Heart left ventricle (tissue), 16 donors: ENCODE measurements at regions not wholly inside any gene's neighbourhood (a gene's known extent, or its start where the extent isn't known, plus 50 kb on each side); places are given as distances from the start of the nearest gene placed in this dataset.
A peak's percentile ranks its signal among the peaks of the same experiment; 100 is the strongest.

Experiments used
- ATAC-seq, 4 donors: fragments of 200-7000 bp; cut with Tn5 transposase; one replicate each; pipeline ENCODE4 v1.9.1; 2020 to 2022; ENCODE audit warnings: moderate library complexity in 4 of 4, mild to moderate bottlenecking in 3 of 4, moderate number of reproducible peaks in 1 of 4
- DNase-seq, 5 donors: peaks; one replicate each; pipeline ENCODE4 v3.0.0-alpha.2; 2020
- H3K27ac ChIP-seq, 12 donors: fragments of 200-600 bp; sonication (generic) in 4 of 12; one replicate each; pipeline versions ENCODE4 v1.5.0 to v1.8.0; 2016 to 2022; ENCODE audit warnings: mild to moderate bottlenecking in 2 of 12
- H3K27me3 ChIP-seq, 9 donors: fragments of 200-600 bp; sonication (generic) in 2 of 9; one replicate each; pipeline versions ENCODE4 v1.5.1 to v1.8.0; 2016 to 2022; ENCODE audit warnings: mild to moderate bottlenecking in 3 of 9
- H3K36me3 ChIP-seq, 9 donors: fragments of 200-600 bp; sonication (generic) in 2 of 9; one replicate each; pipeline versions ENCODE4 v1.5.0 to v1.8.0; 2018 to 2022; ENCODE audit warnings: mild to moderate bottlenecking in 2 of 9
- H3K4me1 ChIP-seq, 12 donors: fragments of 200-600 bp; sonication (generic) in 4 of 12; one replicate each; pipeline versions ENCODE4 v1.5.0 to v1.8.0; 2016 to 2022; ENCODE audit warnings: mild to moderate bottlenecking in 3 of 12
- H3K4me3 ChIP-seq, 12 donors: fragments of 200-600 bp; sonication (generic) in 4 of 12; one replicate each; pipeline versions ENCODE4 v1.5.0 to v1.8.0; 2017 to 2022; ENCODE audit warnings: mild to moderate bottlenecking in 9 of 12, moderate library complexity in 4 of 12
- H3K9me3 ChIP-seq, 12 donors: fragments of 200-600 bp; sonication (generic) in 4 of 12; one replicate each; pipeline versions ENCODE4 v1.5.0 to v1.8.0; 2016 to 2022; ENCODE audit warnings: mild to moderate bottlenecking in 1 of 12
- POLR2A ChIP-seq, 2 donors: fragments of 450-650 bp; IDR thresholded peaks; one replicate each; pipeline ENCODE4 v1.6.1; 2017; ENCODE audit warnings: antibody characterized with exemption in 2 of 2, mild to moderate bottlenecking in 2 of 2, moderate library complexity in 2 of 2
- WGBS, 4 donors: extraction: QIAGEN DNeasy Blood & Tissue Kit in 2 of 4; methylation state at CpG; one replicate each; pipeline versions ENCODE4 v1.1.5 to v1.1.7; 2013 to 2018; 5-methylcytosine and 5-hydroxymethylcytosine counted together
- intact Hi-C, 10 donors: fragments of 100-400 bp; cut with DNase I; formaldehyde crosslinking; loops; one replicate each; pipeline versions ENCODE4 v1.11.1 to v1.14.2; 2022
- TF ChIP-seq, protein P1 (sequence below), 12 donors: fragments of 200-600 bp; sonication (generic) in 4 of 12; IDR thresholded peaks; one replicate each; pipeline versions ENCODE4 v1.5.0 to v1.8.0; 2018 to 2022; ENCODE audit warnings: antibody characterized with exemption in 12 of 12, mild to moderate bottlenecking in 5 of 12
- donor health status: ischemic (EF 13 %, LVEDD 7.1; RV severe dilation, severe dysfunction).
- donor health status: healthy with polysubstance abuse.
- donor health status: DM: no; HTN: yes; CAD: no.
- donor health status: DM: no; HTN: no; CAD: no.
- donor health status: ischemic (EF 25% LVEDD 6.9; RV normal size, moderate dysfunction).
- donor health status: ischemic (EF 25% LVEDD 5.7; RV mildly dilated, moderate dysfunction).
- donor health status: healthy.
- donor health status: DM: yes; HTN: yes; CAD: no.
- donor health status: ischemic (EF 35%, LVEDD 5.7; RV mildly dilated, moderate dysfunction).
- donor health status: nonischemic (EF 11% LVEDD 7.7; RV severe dilation, severe dysfunction).
- donor health status: DM: yes; HTN: yes; CAD: no.
- donor health status: PGD.
- donor health status: ischemic (EF 29% LVEDD 5.4; RV normal size, mild dysfunction).
- donor health status: nonischemic (EF 23%, LVEDD 6.1; RV moderate dilation, normal function).

DNA sequence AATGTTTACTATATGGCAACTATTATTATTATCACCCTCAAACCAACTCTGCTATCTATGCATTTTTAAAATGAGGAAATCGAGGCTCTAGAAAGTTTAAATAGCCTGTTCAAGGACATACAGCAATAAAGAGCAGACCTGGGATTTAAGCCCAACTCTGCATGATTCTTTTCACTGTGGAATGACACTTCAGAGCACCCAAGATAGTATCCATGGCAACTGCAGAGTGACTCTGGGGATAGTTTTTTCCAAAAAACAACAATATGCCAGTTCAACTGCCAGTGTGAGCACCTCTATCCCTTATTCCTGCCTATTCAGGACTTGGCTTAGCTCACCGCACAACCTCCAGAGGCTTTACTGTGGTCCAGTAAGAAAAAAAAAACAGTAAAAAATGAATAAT lies 293.9 kb downstream of the BRINP2 start:
- no peak overlapping the region for H3K27ac ChIP-seq
- H3K4me3 ChIP-seq, result no peak overlapping the region
- WGBS, 4 donors, result 57 to 64% (median 60%) methylated on average over 2 of the region's 2 CpGs
- no peaks in the 10 kb centered on the region for H3K4me1 ChIP-seq
- peaks cover 0 to 14% (median 0%) of the 10 kb centered on the region in 9 donors for H3K27me3 ChIP-seq
- no peak for TF ChIP-seq POLR2A (IDR thresholded peaks at IDR 0.05)
- TF ChIP-seq, protein P1, sequence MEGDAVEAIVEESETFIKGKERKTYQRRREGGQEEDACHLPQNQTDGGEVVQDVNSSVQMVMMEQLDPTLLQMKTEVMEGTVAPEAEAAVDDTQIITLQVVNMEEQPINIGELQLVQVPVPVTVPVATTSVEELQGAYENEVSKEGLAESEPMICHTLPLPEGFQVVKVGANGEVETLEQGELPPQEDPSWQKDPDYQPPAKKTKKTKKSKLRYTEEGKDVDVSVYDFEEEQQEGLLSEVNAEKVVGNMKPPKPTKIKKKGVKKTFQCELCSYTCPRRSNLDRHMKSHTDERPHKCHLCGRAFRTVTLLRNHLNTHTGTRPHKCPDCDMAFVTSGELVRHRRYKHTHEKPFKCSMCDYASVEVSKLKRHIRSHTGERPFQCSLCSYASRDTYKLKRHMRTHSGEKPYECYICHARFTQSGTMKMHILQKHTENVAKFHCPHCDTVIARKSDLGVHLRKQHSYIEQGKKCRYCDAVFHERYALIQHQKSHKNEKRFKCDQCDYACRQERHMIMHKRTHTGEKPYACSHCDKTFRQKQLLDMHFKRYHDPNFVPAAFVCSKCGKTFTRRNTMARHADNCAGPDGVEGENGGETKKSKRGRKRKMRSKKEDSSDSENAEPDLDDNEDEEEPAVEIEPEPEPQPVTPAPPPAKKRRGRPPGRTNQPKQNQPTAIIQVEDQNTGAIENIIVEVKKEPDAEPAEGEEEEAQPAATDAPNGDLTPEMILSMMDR (IDR thresholded peaks at IDR 0.05), result no peak
- ATAC-seq, result no peak
- peaks cover 0 to 2% (median 0%) of the 10 kb centered on the region in 12 donors for H3K9me3 ChIP-seq
- no peaks in the 10 kb centered on the region for H3K36me3 ChIP-seq
- no peak for DNase-seq
- intact Hi-C loops, result no loop called here

DNA sequence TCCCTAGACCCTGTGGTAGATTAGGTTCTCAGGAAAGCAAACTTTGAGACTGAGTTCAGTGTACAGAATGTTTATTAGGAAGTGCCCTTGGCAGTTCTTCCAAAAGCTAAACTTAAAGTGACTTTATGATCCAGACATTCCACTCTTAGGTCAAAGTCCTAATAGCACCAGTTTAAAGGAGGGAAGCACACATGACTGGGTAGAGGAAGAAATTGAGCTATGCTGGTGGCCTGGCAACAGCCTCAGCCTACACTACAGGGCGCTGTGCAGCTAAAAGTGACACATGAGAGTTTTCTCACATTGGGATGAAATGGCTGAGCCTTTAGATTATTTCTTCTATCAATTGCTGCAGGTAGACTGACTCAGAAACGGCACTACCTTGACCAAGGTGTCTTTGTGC lies 280.4 kb downstream of the BRINP2 start:
- 78 to 91% (median 82%) methylated on average over 2 of the region's 2 CpGs for WGBS, 4 donors
- intact Hi-C loops, result no loop called here
- Histone ChIP-seq H3K4me3 (no peak overlapping the region), H3K27ac (no peak overlapping the region), H3K9me3 (no peaks in the 10 kb centered on the region), H3K27me3 (peaks cover 0 to 3% (median 0%) of the 10 kb centered on the region in 9 donors), H3K36me3 (no peaks in the 10 kb centered on the region), H3K4me1 (no peaks in the 10 kb centered on the region)
- TF ChIP-seq POLR2A (IDR thresholded peaks at IDR 0.05), result no peak
- TF ChIP-seq, protein P1 (IDR thresholded peaks at IDR 0.05), result no peak
- DNase-seq, result no peak
- no peak for ATAC-seq

DNA sequence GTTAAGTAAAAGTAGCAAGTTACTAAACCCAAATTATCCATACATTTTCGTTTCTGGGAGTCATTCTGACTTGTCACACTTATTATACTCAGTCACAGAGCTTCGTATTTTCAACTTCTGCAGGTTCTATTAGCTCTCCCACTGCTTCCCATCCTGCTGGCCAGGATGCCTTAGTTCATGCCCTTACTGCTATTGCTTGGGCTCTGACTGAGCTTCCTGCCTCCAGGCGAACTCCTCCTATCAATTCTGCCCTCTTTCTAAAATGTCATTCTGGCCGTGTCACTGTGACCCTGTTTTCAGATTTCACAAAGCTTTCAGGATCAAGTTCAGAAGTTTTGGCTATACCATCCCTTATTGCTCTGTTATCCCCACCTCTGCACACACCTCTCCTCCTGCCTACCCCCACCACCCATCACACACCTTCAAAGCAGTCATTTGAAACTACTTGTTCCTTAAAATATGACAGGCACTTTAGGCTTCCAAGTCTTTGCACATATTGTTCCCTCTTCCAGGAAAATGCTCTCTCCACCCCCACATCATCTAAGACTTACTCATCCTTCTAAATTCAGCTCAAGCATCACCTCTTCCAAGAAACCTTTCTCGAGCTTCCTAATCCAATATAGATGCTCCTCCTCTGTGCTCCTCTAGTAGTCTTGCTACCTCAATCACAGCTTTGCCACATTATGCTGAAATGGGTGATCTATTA lies 278.0 kb downstream of the BRINP2 start:
- no peak overlapping the region for H3K4me3 ChIP-seq
- no peaks in the 10 kb centered on the region for H3K4me1 ChIP-seq
- TF ChIP-seq, protein P1 (IDR thresholded peaks at IDR 0.05), result no peak
- TF ChIP-seq POLR2A (IDR thresholded peaks at IDR 0.05), result no peak
- intact Hi-C loops, result no loop called here
- H3K27ac ChIP-seq, result no peak overlapping the region
- H3K27me3 ChIP-seq, result peaks cover 0 to 11% (median 0%) of the 10 kb centered on the region in 9 donors
- 51 to 62% (median 55%) methylated on average over 5 of the region's 5 CpGs for WGBS, 4 donors
- no peaks in the 10 kb centered on the region for H3K36me3 ChIP-seq
- H3K9me3 ChIP-seq, result no peaks in the 10 kb centered on the region
- ATAC-seq (peak in 2 of 4 donors; percentile 33 to 61), DNase-seq (no peak)

DNA sequence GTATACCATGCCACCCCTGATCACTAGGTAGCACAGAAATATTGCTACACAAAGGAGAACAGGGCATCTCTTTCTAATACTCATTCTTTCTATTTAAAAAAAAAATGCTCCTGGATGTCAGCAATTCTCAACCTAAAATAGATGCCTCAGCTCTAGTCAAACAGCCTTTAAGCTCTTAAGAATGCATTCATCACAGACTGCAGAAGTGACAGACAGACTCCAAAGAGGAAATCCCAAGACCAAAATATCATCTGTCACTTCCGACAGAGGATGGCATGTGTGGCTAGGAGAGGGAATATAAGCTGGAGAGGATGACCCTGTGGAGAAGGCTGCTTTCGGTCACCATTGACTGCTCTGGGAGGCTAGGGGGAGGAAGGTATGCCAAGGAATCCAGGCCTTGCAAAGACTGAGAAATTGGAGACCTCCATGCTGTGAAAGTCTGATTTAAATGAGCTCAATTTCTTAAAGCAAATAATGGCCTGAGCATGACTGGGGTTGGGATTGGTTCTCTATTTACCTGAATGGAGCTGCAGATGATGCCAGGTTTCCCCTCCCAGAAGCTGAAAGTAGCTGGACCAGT lies 277.4 kb downstream of the BRINP2 start:
- intact Hi-C loops, result no loop called here
- no peaks in the 10 kb centered on the region for H3K9me3 ChIP-seq
- WGBS, 4 donors, result 67 to 81% (median 72%) methylated on average over 2 of the region's 2 CpGs
- H3K36me3 ChIP-seq, result no peaks in the 10 kb centered on the region
- H3K4me1 ChIP-seq, result no peaks in the 10 kb centered on the region
- no peak for ATAC-seq
- no peak for DNase-seq
- peaks cover 0 to 11% (median 0%) of the 10 kb centered on the region in 9 donors for H3K27me3 ChIP-seq
- H3K27ac ChIP-seq, result no peak overlapping the region
- TF ChIP-seq, protein P1 (IDR thresholded peaks at IDR 0.05), result no peak
- no peak for TF ChIP-seq POLR2A (IDR thresholded peaks at IDR 0.05)
- H3K4me3 ChIP-seq, result no peak overlapping the region
